ENCODE measurements at regions not wholly inside any gene's neighbourhood (a gene's known extent, or its start where the extent isn't known, plus 50 kb on each side); places are given as distances from the start of the nearest gene placed in this dataset.

DNA sequence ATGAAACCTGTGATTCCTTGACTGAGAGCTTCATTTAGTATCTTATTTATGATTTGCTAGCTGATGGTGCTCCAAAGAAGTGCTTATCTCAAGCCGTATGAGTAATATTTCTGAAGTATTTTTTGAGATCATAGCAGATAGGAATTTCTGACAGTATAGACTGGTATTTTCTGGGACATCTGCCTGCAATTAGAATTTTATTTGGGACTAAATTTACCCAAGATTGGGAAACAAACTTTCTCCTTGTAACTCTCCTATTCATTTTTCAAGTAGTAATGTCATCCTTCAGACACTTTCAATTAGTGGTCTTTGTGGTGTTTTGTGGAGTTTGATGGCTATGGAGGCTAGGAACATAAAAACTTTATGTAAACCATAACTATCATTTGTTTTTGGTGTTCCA, 597.2 kb upstream of the ZP4 start:
- no TSS peak for BruUV-seq (replicated peaks)
- no peak overlapping the region for H2AFZ ChIP-seq (ENCODE audit: low read length)
- no peak for DNase-seq (ENCODE audit: low spot score)
- CTCF ChIA-PET (ENCODE audit: unreplicated experiment): no interaction called here
- no peaks in the 10 kb centered on the region for H3K36me3 ChIP-seq (ENCODE audit: insufficient read depth, low read length)
- TF ChIP-seq, protein P1, sequence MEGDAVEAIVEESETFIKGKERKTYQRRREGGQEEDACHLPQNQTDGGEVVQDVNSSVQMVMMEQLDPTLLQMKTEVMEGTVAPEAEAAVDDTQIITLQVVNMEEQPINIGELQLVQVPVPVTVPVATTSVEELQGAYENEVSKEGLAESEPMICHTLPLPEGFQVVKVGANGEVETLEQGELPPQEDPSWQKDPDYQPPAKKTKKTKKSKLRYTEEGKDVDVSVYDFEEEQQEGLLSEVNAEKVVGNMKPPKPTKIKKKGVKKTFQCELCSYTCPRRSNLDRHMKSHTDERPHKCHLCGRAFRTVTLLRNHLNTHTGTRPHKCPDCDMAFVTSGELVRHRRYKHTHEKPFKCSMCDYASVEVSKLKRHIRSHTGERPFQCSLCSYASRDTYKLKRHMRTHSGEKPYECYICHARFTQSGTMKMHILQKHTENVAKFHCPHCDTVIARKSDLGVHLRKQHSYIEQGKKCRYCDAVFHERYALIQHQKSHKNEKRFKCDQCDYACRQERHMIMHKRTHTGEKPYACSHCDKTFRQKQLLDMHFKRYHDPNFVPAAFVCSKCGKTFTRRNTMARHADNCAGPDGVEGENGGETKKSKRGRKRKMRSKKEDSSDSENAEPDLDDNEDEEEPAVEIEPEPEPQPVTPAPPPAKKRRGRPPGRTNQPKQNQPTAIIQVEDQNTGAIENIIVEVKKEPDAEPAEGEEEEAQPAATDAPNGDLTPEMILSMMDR (conservative IDR thresholded peaks at IDR 0.05; ENCODE audit: low read length): no peak
- no peak for TF ChIP-seq EZH2phosphoT487 (IDR thresholded peaks at IDR 0.05; ENCODE audit: borderline replicate concordance, low read depth, low read length)
- POLR2A ChIA-PET: interaction anchor here (0.7 kb wide), 1 partner anchor 13 kb away, joined by 3 read pairs; no protein-coding TSS in a partner anchor
- H3K4me1 ChIP-seq (ENCODE audit: insufficient read depth, low read length, poor library complexity, severe bottlenecking): no peaks in the 10 kb centered on the region
- H3K27ac ChIP-seq (ENCODE audit: low read depth, low read length, poor library complexity, severe bottlenecking): no peak overlapping the region
- no peak overlapping the region for H3K4me2 ChIP-seq (ENCODE audit: low read length)
- H3K79me2 ChIP-seq (ENCODE audit: insufficient read depth, low read depth, low read length): no peaks in the 10 kb centered on the region
- no peaks in the 10 kb centered on the region for H3K9me3 ChIP-seq (ENCODE audit: low read length)
- no peaks in the 10 kb centered on the region for H3K9me2 ChIP-seq (ENCODE audit: insufficient read depth, low read length)
- no peaks in the 10 kb centered on the region for H4K20me1 ChIP-seq (ENCODE audit: insufficient read depth, low read length)
- intact Hi-C loops (cut with micrococcal nuclease; ENCODE audit: unreplicated experiment): no loop called here
- no peak overlapping the region for H3K4me3 ChIP-seq (ENCODE audit: low read depth, low read length, poor library complexity, severe bottlenecking)

DNA sequence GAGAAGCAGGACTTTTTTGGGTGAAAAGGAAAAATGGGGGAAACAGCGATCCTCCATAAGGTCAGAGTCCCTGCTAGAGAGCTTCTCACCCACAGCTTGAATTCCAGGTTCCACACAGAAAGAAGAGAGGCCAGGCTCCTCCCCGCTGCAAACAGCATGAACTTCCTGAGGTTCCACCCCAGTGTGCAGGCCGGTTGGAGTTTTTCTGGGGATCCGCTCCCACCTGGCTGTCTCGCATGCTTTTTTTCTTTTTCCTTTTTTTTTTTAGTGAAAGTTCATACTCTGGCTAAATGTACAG, 595.1 kb upstream of the ZP4 start:
- Histone ChIP-seq H3K9me3 (ENCODE audit: low read length) (no peaks in the 10 kb centered on the region), H2AFZ (ENCODE audit: low read length) (no peak overlapping the region), H3K4me1 (ENCODE audit: insufficient read depth, low read length, poor library complexity, severe bottlenecking) (no peaks in the 10 kb centered on the region), H3K27ac (ENCODE audit: low read depth, low read length, poor library complexity, severe bottlenecking) (no peak overlapping the region), H3K9me2 (ENCODE audit: insufficient read depth, low read length) (no peaks in the 10 kb centered on the region), H3K36me3 (ENCODE audit: insufficient read depth, low read length) (no peaks in the 10 kb centered on the region), H3K4me3 (ENCODE audit: low read depth, low read length, poor library complexity, severe bottlenecking) (no peak overlapping the region), H4K20me1 (ENCODE audit: insufficient read depth, low read length) (no peaks in the 10 kb centered on the region), H3K4me2 (ENCODE audit: low read length) (no peak overlapping the region), H3K79me2 (ENCODE audit: insufficient read depth, low read depth, low read length) (no peaks in the 10 kb centered on the region)
- TF ChIP-seq, protein P1 (conservative IDR thresholded peaks at IDR 0.05; ENCODE audit: low read length): no peak
- no peak for TF ChIP-seq EZH2phosphoT487 (IDR thresholded peaks at IDR 0.05; ENCODE audit: borderline replicate concordance, low read depth, low read length)
- ChIA-PET CTCF (ENCODE audit: unreplicated experiment) (no interaction called here), POLR2A (no interaction called here)
- intact Hi-C loops (cut with micrococcal nuclease; ENCODE audit: unreplicated experiment): no loop called here
- BruUV-seq (replicated peaks): no TSS peak
- no peak for DNase-seq (ENCODE audit: low spot score)

DNA sequence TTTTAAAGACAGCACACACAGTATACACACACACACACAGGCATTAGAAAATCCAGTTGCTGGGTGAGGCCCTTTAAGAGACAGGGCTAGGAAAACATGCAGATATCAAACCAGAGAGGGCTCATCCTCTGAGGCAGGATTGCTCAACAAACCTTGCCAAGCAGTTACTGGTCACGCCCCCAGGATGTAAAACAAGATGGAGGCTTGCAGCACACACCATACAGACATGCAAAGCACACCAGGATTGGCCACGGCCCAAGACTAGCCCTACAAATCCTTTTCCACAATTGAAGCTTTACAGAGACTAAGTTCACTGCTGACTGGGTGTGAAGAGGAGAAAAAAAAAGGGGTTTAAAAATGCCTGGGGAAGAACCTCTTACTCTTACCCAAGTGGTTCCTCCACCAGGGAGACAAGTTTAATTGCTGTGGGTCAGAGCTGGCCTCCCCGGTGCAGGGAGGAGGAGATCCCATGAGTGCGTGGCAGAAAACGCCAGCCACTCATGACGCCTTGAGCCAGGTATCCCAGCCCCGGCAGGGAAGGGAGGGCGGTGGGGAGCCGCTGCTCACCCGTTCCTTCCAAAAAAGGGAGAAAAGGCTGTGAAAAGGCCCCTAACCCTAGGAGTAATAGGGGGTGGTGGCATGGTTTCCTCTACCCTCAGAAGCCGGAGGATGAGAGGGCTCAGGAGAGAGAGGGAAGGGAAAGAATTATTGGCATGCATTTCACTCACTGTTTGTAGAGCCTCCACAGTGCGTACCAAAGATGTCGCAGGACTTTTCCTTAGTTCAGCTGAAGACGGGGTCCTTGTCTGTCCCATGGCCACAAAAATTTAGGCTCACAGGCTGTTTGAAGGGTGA, 594.6 kb upstream of the ZP4 start:
- Histone ChIP-seq H3K9me3 (ENCODE audit: low read length) (no peaks in the 10 kb centered on the region), H4K20me1 (ENCODE audit: insufficient read depth, low read length) (no peaks in the 10 kb centered on the region), H3K4me3 (ENCODE audit: low read depth, low read length, poor library complexity, severe bottlenecking) (no peak overlapping the region), H2AFZ (ENCODE audit: low read length) (no peak overlapping the region), H3K79me2 (ENCODE audit: insufficient read depth, low read depth, low read length) (no peaks in the 10 kb centered on the region), H3K36me3 (ENCODE audit: insufficient read depth, low read length) (no peaks in the 10 kb centered on the region), H3K4me1 (ENCODE audit: insufficient read depth, low read length, poor library complexity, severe bottlenecking) (no peaks in the 10 kb centered on the region), H3K9me2 (ENCODE audit: insufficient read depth, low read length) (no peaks in the 10 kb centered on the region), H3K27ac (ENCODE audit: low read depth, low read length, poor library complexity, severe bottlenecking) (no peak overlapping the region), H3K4me2 (ENCODE audit: low read length) (no peak overlapping the region)
- ChIA-PET POLR2A (no interaction called here), CTCF (ENCODE audit: unreplicated experiment) (no interaction called here)
- intact Hi-C loops (cut with micrococcal nuclease; ENCODE audit: unreplicated experiment): no loop called here
- BruUV-seq (replicated peaks): no TSS peak
- no peak for DNase-seq (ENCODE audit: low spot score)
- no peak for TF ChIP-seq EZH2phosphoT487 (IDR thresholded peaks at IDR 0.05; ENCODE audit: borderline replicate concordance, low read depth, low read length)
- TF ChIP-seq, protein P1 (conservative IDR thresholded peaks at IDR 0.05; ENCODE audit: low read length): no peak

All from OCI-LY7 (cell line).